SK-N-SH (cell line): ENCODE measurements at regions not wholly inside any gene's neighbourhood (a gene's known extent, or its start where the extent isn't known, plus 50 kb on each side); places are given as distances from the start of the nearest gene placed in this dataset.

Experiments
- CTCF ChIA-PET: fragments of 300-600, 350-600 bp; formaldehyde crosslinking; extraction: SDS; loops from one replicate; lab custom pipeline; 2021; lab: Yijun Ruan, JAX
- POLR2A ChIA-PET: fragments of 350-600 bp; sonication (Branson Sonifier 250); formaldehyde crosslinking; extraction: SDS; loops from one replicate; lab custom pipeline; 2020; ENCODE audit warnings: antibody characterized with exemption, inconsistent platforms; lab: Yijun Ruan, JAX
- DNase-seq: peaks from one replicate; pipeline ENCODE4 v3.0.0; 2012
- H2AFZ ChIP-seq: fragments of 200-600 bp; sonication (generic); 2 replicates; pipeline ENCODE4 v1.8.1; 2016; ENCODE audit warnings: antibody characterized with exemption, mild to moderate bottlenecking, low read depth
- H3F3A ChIP-seq: fragments of 200-600 bp; sonication (generic); replicated peaks from 2 replicates; pipeline ENCODE3; 2016; ENCODE audit warnings: antibody characterized with exemption, mild to moderate bottlenecking; ENCODE audit not compliant: insufficient read depth
- H3K27ac ChIP-seq, 2 experiments: fragments of 200-500 bp in 1 of 2; fragments of 200-600 bp in 1 of 2; sonication (Bioruptor generic) in 1 of 2; sonication (generic), shearing (Covaris generic) in 1 of 2; 2 replicates each; pipeline versions ENCODE4 v1.5.1 to v1.6.1; 2014 to 2016; ENCODE audit warnings: low read depth in 2 of 2, inconsistent platforms in 1 of 2, low read length in 1 of 2, mild to moderate bottlenecking in 1 of 2, mixed read lengths in 1 of 2
- H3K27me3 ChIP-seq: fragments of 200-600 bp; sonication (generic), shearing (Covaris generic); 2 replicates; pipeline ENCODE4 v1.6.1; 2016; ENCODE audit warnings: mixed run types; ENCODE audit not compliant: insufficient read depth
- H3K36me3 ChIP-seq, 2 experiments: fragments of 200-500 bp in 1 of 2; fragments of 200-600 bp in 1 of 2; sonication (Bioruptor generic) in 1 of 2; sonication (generic) in 1 of 2; replicated peaks in 1 of 2; 2 replicates each; pipeline versions ENCODE3 to v1.5.1; 2014 to 2016; ENCODE audit warnings: low read length in 1 of 2, mild to moderate bottlenecking in 1 of 2; ENCODE audit not compliant: insufficient read depth in 2 of 2, control insufficient read depth in 1 of 2
- H3K4me1 ChIP-seq, 2 experiments: fragments of 200-500 bp in 1 of 2; fragments of 200-600 bp in 1 of 2; sonication (Bioruptor generic) in 1 of 2; sonication (generic), shearing (Covaris generic) in 1 of 2; 2 replicates each; pipeline versions ENCODE4 v1.5.1 to v1.6.1; 2014 to 2016; ENCODE audit warnings: low read depth in 1 of 2, low read length in 1 of 2, mixed run types in 1 of 2; ENCODE audit not compliant: insufficient read depth in 2 of 2, control insufficient read depth in 1 of 2
- H3K4me2 ChIP-seq: fragments of 200-600 bp; sonication (generic), shearing (Covaris generic); 2 replicates; pipeline ENCODE4 v1.6.1; 2017; ENCODE audit warnings: mixed run types
- H3K4me3 ChIP-seq, 2 experiments: fragments of 200-500 bp in 1 of 2; fragments of 200-600 bp in 1 of 2; sonication (Bioruptor generic) in 1 of 2; sonication (generic), shearing (Covaris generic) in 1 of 2; 2 replicates each; pipeline versions ENCODE4 v1.5.1 to v1.8.1; 2014 to 2016; ENCODE audit warnings: low read depth in 2 of 2, inconsistent platforms in 1 of 2, low read length in 1 of 2, mild to moderate bottlenecking in 1 of 2, mixed read lengths in 1 of 2, moderate library complexity in 1 of 2
- H3K79me2 ChIP-seq: fragments of 200-600 bp; sonication (generic); 2 replicates; pipeline ENCODE4 v1.8.1; 2017; ENCODE audit warnings: mild to moderate bottlenecking; ENCODE audit not compliant: insufficient read depth
- H3K9ac ChIP-seq: fragments of 200-600 bp; sonication (generic); 2 replicates; pipeline ENCODE4 v1.6.1; 2017; ENCODE audit warnings: mixed run types
- H3K9me2 ChIP-seq: fragments of 200-600 bp; sonication (generic); 2 replicates; pipeline ENCODE4 v1.6.1; 2017; ENCODE audit warnings: mixed run types
- H3K9me3 ChIP-seq: fragments of 200-600 bp; sonication (generic); 2 replicates; pipeline ENCODE4 v1.6.1; 2017; ENCODE audit warnings: mixed run types, mild to moderate bottlenecking, moderate library complexity
- H4K20me1 ChIP-seq: fragments of 200-600 bp; sonication (generic); 2 replicates; pipeline ENCODE4 v1.6.1; 2017; ENCODE audit warnings: mild to moderate bottlenecking, mixed run types; ENCODE audit not compliant: insufficient read depth
- CHD2 ChIP-seq: fragments of 150-350 bp; IDR thresholded peaks from 2 replicates; pipeline ENCODE4 v1.6.1; 2018; ENCODE audit warnings: low read length; ENCODE audit not compliant: partially characterized antibody
- FOSL2 ChIP-seq: IDR thresholded peaks from 2 replicates; pipeline ENCODE4 v1.4.0; 2012; ENCODE audit warnings: low read depth, mild to moderate bottlenecking, moderate library complexity, borderline replicate concordance
- GABPA ChIP-seq: IDR thresholded peaks from 2 replicates; pipeline ENCODE4 v1.4.0; 2012; ENCODE audit warnings: low read depth, mild to moderate bottlenecking
- GATA2 ChIP-seq: sonication (generic); formaldehyde crosslinking; IDR thresholded peaks from 2 replicates; pipeline ENCODE4 v1.5.0; 2020; ENCODE audit warnings: mild to moderate bottlenecking, missing genetic modification reagents
- JUND ChIP-seq: IDR thresholded peaks from 2 replicates; pipeline ENCODE4 v1.4.0; 2012
- MEF2A ChIP-seq: IDR thresholded peaks from 2 replicates; pipeline ENCODE4 v1.4.0; 2012; ENCODE audit warnings: low read depth, borderline replicate concordance
- POLR2AphosphoS5 ChIP-seq: IDR thresholded peaks from 2 replicates; pipeline ENCODE4 v1.6.1; 2012; ENCODE audit warnings: low read depth, low read length
- RAD21 ChIP-seq: IDR thresholded peaks from 2 replicates; pipeline ENCODE4 v1.6.1; 2012; ENCODE audit warnings: mild to moderate bottlenecking, low read length
- RCOR1 ChIP-seq: fragments of 150-350 bp; IDR thresholded peaks from 2 replicates; pipeline ENCODE4 v1.6.1; 2017; ENCODE audit warnings: antibody characterized with exemption, low read length
- TCF12 ChIP-seq: IDR thresholded peaks from 2 replicates; pipeline ENCODE4 v1.4.0; 2012
- TEAD4 ChIP-seq: IDR thresholded peaks from 2 replicates; pipeline ENCODE4 v1.4.0; 2012; ENCODE audit warnings: mild to moderate bottlenecking, borderline replicate concordance; ENCODE audit not compliant: insufficient read depth
- WGBS: methylation state at CpG from one replicate; pipeline ENCODE4 v1.1.6; 2017; ENCODE audit warnings: low lambda C conversion rate; 5-methylcytosine and 5-hydroxymethylcytosine counted together
- TF ChIP-seq, protein P1 (sequence below): fragments of 200-600 bp; sonication (generic); IDR thresholded peaks from 2 replicates; pipeline ENCODE4 v1.6.1; 2017; ENCODE audit warnings: antibody characterized with exemption, mild to moderate bottlenecking, moderate library complexity
- TF ChIP-seq, protein P2 (sequence below): IDR thresholded peaks from 2 replicates; pipeline ENCODE4; 2012

DNA sequence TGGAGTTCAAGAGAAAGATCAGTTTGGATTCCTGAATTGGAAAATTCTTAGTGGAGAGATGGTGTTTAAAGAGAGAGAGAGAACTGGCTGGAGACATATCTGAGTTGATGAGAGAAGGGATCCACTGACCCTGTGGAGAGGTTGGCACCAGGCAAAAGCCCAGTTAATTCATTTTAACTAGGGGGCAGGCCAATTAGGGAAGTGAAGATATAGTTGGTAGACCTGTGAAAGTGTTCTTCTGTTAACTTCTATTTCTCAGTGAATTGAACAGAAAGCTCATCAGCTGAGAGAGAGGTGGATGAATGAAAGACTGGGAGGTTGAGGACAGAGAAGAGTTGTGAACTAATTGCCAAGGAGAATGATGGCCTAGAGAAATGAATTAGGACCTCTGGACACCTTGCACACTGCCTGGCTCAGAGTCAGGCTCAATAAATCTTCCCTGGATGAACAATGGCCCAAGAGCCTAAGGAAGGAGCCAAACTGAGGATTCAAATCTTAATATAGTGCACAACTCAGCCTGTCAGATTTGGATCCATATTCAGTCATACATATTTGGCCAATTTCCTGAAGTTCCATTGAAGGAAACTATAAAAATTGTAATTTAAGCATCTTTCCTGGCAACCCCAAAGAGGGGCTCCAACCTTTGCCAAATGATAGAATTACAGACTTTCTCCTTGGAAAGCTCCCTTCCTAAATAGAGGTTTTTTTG, 82.2 kb upstream of the RMDN2 start:
- no peaks in the 10 kb centered on the region for H3K27me3 ChIP-seq
- H3K9me3 ChIP-seq: no peaks in the 10 kb centered on the region
- H3F3A ChIP-seq: peaks cover 7% of the 10 kb centered on the region
- CTCF ChIA-PET: interaction anchor here (1.0 to 2.0 kb wide), 4 partner anchors 10 to 34 kb away, joined by 3 to 7 read pairs (median 5); no protein-coding TSS in a partner anchor
- peak overlapping the region; percentile 3 to 7; a peak in 2 of 4 replicates for H3K27ac ChIP-seq
- no peak overlapping the region for H3K4me3 ChIP-seq
- H3K4me2 ChIP-seq: no peak overlapping the region
- H3K4me1 ChIP-seq: peaks cover 0 to 12% of the 10 kb centered on the region in 2 experiments; a peak in 2 of 4 replicates
- H4K20me1 ChIP-seq: no peaks in the 10 kb centered on the region
- no peak overlapping the region for H2AFZ ChIP-seq
- TF ChIP-seq, protein P1, sequence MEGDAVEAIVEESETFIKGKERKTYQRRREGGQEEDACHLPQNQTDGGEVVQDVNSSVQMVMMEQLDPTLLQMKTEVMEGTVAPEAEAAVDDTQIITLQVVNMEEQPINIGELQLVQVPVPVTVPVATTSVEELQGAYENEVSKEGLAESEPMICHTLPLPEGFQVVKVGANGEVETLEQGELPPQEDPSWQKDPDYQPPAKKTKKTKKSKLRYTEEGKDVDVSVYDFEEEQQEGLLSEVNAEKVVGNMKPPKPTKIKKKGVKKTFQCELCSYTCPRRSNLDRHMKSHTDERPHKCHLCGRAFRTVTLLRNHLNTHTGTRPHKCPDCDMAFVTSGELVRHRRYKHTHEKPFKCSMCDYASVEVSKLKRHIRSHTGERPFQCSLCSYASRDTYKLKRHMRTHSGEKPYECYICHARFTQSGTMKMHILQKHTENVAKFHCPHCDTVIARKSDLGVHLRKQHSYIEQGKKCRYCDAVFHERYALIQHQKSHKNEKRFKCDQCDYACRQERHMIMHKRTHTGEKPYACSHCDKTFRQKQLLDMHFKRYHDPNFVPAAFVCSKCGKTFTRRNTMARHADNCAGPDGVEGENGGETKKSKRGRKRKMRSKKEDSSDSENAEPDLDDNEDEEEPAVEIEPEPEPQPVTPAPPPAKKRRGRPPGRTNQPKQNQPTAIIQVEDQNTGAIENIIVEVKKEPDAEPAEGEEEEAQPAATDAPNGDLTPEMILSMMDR: no peak
- no peak for TF ChIP-seq CHD2
- TF ChIP-seq, protein P2, sequence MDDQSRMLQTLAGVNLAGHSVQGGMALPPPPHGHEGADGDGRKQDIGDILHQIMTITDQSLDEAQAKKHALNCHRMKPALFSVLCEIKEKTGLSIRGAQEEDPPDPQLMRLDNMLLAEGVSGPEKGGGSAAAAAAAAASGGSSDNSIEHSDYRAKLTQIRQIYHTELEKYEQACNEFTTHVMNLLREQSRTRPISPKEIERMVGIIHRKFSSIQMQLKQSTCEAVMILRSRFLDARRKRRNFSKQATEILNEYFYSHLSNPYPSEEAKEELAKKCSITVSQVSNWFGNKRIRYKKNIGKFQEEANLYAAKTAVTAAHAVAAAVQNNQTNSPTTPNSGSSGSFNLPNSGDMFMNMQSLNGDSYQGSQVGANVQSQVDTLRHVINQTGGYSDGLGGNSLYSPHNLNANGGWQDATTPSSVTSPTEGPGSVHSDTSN: 0 out of 2 replicates have a peak, but pooled peaks have one; percentile 28
- no peak for DNase-seq
- POLR2A ChIA-PET: interaction anchor here (1.4 kb wide), 1 partner anchor 13 kb away, joined by 3 read pairs; no protein-coding TSS in a partner anchor
- H3K36me3 ChIP-seq: no peaks in the 10 kb centered on the region
- H3K9ac ChIP-seq: no peak overlapping the region
- H3K9me2 ChIP-seq: no peaks in the 10 kb centered on the region
- H3K79me2 ChIP-seq: no peaks in the 10 kb centered on the region

DNA sequence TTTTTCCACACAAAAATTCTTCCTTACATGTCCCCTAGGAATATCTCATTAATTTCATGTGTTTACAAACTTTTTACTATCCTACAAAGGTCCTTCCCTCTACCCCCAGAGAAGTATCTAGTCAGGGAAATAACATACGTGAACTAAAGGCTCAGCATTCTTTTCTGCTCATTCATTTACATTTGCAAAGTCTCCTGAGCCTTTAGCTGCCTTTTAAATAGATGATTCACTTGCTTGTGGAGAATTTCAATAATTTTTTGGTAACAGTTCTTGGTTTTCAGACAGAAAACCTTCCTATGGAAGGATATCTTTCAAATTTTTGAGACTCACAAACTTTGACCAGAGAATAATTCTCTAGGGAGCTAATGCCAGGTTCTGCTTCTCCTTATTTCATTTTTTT, 81.5 kb upstream of the RMDN2 start:
- WGBS: 0% methylated on average over 1 of the region's 1 CpG
- Histone ChIP-seq H4K20me1 (no peaks in the 10 kb centered on the region), H3K4me3 (no peak overlapping the region), H3K9me2 (no peaks in the 10 kb centered on the region), H2AFZ (no peak overlapping the region), H3K9ac (no peak overlapping the region), H3K4me2 (no peak overlapping the region), H3F3A (peaks cover 7% of the 10 kb centered on the region), H3K9me3 (no peaks in the 10 kb centered on the region), H3K27me3 (no peaks in the 10 kb centered on the region), H3K27ac (peak overlapping the region; percentile 3 to 7; a peak in 2 of 4 replicates), H3K36me3 (no peaks in the 10 kb centered on the region), H3K4me1 (peaks cover 0 to 6% of the 10 kb centered on the region in 2 experiments; a peak in 2 of 4 replicates), H3K79me2 (no peaks in the 10 kb centered on the region)
- CTCF ChIA-PET: interaction anchor here (1.0 to 2.0 kb wide), 4 partner anchors 11 to 34 kb away, joined by 3 to 7 read pairs (median 5); no protein-coding TSS in a partner anchor
- no peak for DNase-seq
- POLR2A ChIA-PET: interaction anchor here (1.4 kb wide), 1 partner anchor 12 kb away, joined by 3 read pairs; no protein-coding TSS in a partner anchor
- TF ChIP-seq GABPA (no peak), FOSL2 (peak; percentile 65; the same call in 1 of the 2 replicates), TCF12 (peak; percentile 46; the same call in 1 of the 2 replicates), RAD21 (no peak), MEF2A (no peak), TEAD4 (0 out of 2 replicates have a peak, but pooled peaks have one; percentile 25), RCOR1 (no peak), JUND (peak; percentile 53), POLR2AphosphoS5 (no peak; the same call in 1 of the 2 replicates), GATA2 (CRISPR knock-in tag) (no peak)
- TF ChIP-seq, protein P2: 0 out of 2 replicates have a peak, but pooled peaks have one; percentile 35
- TF ChIP-seq, protein P1: no peak
